SK-N-MC (cell line): ENCODE measurements at regions not wholly inside any gene's neighbourhood (a gene's known extent, or its start where the extent isn't known, plus 50 kb on each side); places are given as distances from the start of the nearest gene placed in this dataset.
A peak's percentile ranks its signal among the peaks of the same experiment; 100 is the strongest.

Source experiments
- DNase-seq: peaks from one replicate; pipeline ENCODE4 v3.0.0-alpha.2; 2011; ENCODE audit warnings: low read depth, low spot score
- H3K27ac ChIP-seq: fragments of 200-600 bp; sonication (generic); 2 replicates; pipeline ENCODE4 v1.5.1; 2016; ENCODE audit warnings: mixed run types
- H3K36me3 ChIP-seq: fragments of 200-600 bp; sonication (generic); 2 replicates; pipeline ENCODE4 v1.6.1; 2017; ENCODE audit warnings: antibody characterized with exemption, low read length, mixed read lengths; ENCODE audit not compliant: insufficient read depth
- H3K4me3 ChIP-seq: fragments of 200-600 bp; sonication (generic); 2 replicates; pipeline ENCODE4 v1.5.1; 2016
- H3K9ac ChIP-seq: fragments of 200-600 bp; sonication (generic); 2 replicates; pipeline ENCODE4 v1.8.0; 2017; ENCODE audit warnings: mixed run types, mixed read lengths; ENCODE audit not compliant: insufficient read length
- H3K9me3 ChIP-seq: fragments of 200-600 bp; sonication (generic); 2 replicates; pipeline ENCODE4 v1.6.1; 2017; ENCODE audit warnings: low read depth, mild to moderate bottlenecking, antibody characterized with exemption, low read length, moderate library complexity, mixed read lengths
- EZH2 ChIP-seq: fragments of 200-600 bp; sonication (generic); IDR thresholded peaks from one replicate; pipeline ENCODE4 v1.6.1; 2017; ENCODE audit warnings: antibody characterized with exemption
- FOXP2 ChIP-seq: optimal IDR thresholded peaks from 2 replicates; pipeline ENCODE3; 2011; ENCODE audit warnings: mild to moderate bottlenecking, moderate library complexity; ENCODE audit not compliant: insufficient read depth; ENCODE audit errors: extremely low read length, control extremely low read depth
- POLR2AphosphoS5 ChIP-seq: IDR thresholded peaks from 2 replicates; pipeline ENCODE4 v1.6.1; 2012; ENCODE audit warnings: mild to moderate bottlenecking, low read depth, low read length, borderline replicate concordance

GRCh38 chr4:114495471-114495928 is 103.1 kb upstream of the UGT8 start:
- no peak overlapping the region for H3K27ac ChIP-seq
- no peak for DNase-seq

GRCh38 chr4:114497116-114497515 is 101.5 kb upstream of the UGT8 start:
- no peak for DNase-seq
- no peak overlapping the region for H3K27ac ChIP-seq
- H3K4me3 ChIP-seq, result no peak overlapping the region
- TF ChIP-seq EZH2 (no peak), FOXP2 (no peak), POLR2AphosphoS5 (no peak)
- H3K9me3 ChIP-seq, result peaks cover 5% of the 10 kb centered on the region; the same call in 1 of the 2 replicates
- peaks cover 10% of the 10 kb centered on the region for H3K36me3 ChIP-seq
- H3K9ac ChIP-seq, result no peak overlapping the region

More at GRCh38 chr4:114495471-114495928, 103.1 kb upstream of the UGT8 start:
- Histone ChIP-seq H3K9me3 (peaks cover 5% of the 10 kb centered on the region; the same call in 1 of the 2 replicates), H3K9ac (no peak overlapping the region), H3K4me3 (no peak overlapping the region), H3K36me3 (peaks cover 14% of the 10 kb centered on the region)
- TF ChIP-seq EZH2 (no peak), FOXP2 (no peak), POLR2AphosphoS5 (no peak)

GRCh38 chr4:114509340-114509739 is 89.3 kb upstream of the UGT8 start:
- Histone ChIP-seq H3K9ac (no peak overlapping the region), H3K27ac (no peak overlapping the region), H3K36me3 (no peaks in the 10 kb centered on the region), H3K9me3 (no peaks in the 10 kb centered on the region), H3K4me3 (no peak overlapping the region)
- TF ChIP-seq POLR2AphosphoS5, result no peak
- TF ChIP-seq FOXP2, result no peak
- no peak for TF ChIP-seq EZH2
- DNase-seq, result no peak

DNA sequence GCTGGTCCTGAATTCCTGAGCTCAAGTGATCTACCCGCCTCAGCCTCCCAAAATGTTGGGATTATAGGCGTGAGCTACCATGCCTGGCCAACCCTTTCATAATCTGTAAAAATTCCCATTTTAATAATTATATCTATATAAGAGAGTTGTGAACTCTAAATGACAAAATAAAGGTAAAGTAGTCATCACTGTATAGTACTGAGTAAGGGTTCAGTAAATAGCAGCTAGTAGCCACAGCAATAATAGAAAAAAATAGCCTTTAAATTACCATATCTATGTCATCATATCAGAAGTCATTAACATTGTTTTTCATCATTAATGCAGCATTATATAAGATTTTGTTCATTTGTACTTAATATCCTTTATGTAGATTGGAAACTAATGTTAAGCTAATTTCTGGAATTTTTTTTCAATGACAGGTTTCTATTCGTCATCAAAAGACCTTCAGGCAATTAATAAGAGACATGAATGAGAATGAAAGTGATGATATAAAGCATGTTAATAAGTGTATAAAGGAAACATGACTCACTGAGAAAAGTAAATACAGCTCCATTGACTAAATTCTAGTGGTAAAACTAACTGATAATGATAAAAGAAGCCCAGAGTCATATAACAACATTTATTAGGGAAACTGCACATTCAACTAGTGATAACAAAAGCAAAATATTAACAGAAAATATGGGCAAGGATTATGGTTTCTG is 85.9 kb upstream of the UGT8 start:
- TF ChIP-seq EZH2, result no peak
- no peak for TF ChIP-seq FOXP2
- no peak for TF ChIP-seq POLR2AphosphoS5

DNA sequence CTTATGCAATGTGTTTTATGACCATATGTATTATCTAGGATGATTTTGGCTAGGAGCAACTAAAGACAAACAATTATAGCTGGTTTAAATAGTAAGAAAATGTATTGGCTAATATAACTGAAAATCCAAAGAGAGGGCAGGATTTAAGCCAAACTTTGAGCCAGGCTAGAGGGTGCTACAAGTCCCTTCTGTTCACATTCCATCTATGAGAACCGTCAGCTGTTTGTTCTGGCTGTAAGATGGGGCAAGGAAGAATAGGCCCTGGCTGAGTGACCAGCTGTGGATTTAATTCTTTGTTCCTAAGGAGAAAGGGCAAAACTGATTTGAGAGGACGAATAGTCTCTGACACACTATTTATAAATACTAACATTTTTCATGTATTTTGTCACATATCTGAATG is 79.2 kb upstream of the UGT8 start:
- no peak overlapping the region for H3K27ac ChIP-seq
- H3K36me3 ChIP-seq, result no peaks in the 10 kb centered on the region
- H3K4me3 ChIP-seq, result no peak overlapping the region
- TF ChIP-seq POLR2AphosphoS5, result no peak
- no peak for TF ChIP-seq EZH2
- TF ChIP-seq FOXP2, result no peak
- no peak for DNase-seq
- no peaks in the 10 kb centered on the region for H3K9me3 ChIP-seq
- no peak overlapping the region for H3K9ac ChIP-seq

More for the DNA sequence above, 85.9 kb upstream of the UGT8 start:
- Histone ChIP-seq H3K27ac (no peak overlapping the region), H3K9me3 (no peaks in the 10 kb centered on the region), H3K36me3 (no peaks in the 10 kb centered on the region), H3K9ac (no peak overlapping the region), H3K4me3 (no peak overlapping the region)
- DNase-seq, result no peak

GRCh38 chr4:114527170-114527569 is 71.4 kb upstream of the UGT8 start:
- TF ChIP-seq FOXP2 (no peak), POLR2AphosphoS5 (no peak), EZH2 (no peak)
- Histone ChIP-seq H3K9me3 (no peaks in the 10 kb centered on the region), H3K36me3 (no peaks in the 10 kb centered on the region), H3K4me3 (peak overlapping the region; percentile 22; the same call in 1 of the 2 replicates), H3K27ac (peak overlapping the region; percentile 80), H3K9ac (no peak overlapping the region)
- peak; percentile 53 for DNase-seq

DNA sequence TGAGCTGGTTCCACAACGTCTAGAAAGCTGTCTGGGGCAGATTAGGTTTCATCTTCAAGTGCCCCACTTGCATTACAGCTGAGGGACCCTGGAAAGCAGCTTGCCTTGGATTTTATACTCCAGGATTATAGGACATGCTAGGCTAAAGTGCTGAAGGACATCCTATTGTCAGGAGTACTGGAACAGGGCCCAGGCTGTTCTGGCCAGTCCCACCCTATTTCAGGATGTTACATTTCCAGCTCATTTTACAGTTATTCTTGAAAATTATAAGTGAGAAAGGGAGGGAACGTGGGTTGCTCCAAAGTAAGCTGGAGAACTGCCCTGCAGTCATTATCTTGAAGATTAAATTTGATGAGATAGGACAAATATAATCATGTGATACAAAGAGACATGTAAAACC is 71.0 kb upstream of the UGT8 start:
- Histone ChIP-seq H3K27ac (peak overlapping the region; percentile 80), H3K9ac (no peak overlapping the region), H3K36me3 (no peaks in the 10 kb centered on the region), H3K9me3 (no peaks in the 10 kb centered on the region), H3K4me3 (peak overlapping the region; percentile 33; the same call in 1 of the 2 replicates)
- TF ChIP-seq EZH2 (no peak), FOXP2 (no peak), POLR2AphosphoS5 (no peak)
- no peak for DNase-seq

- no peak overlapping the region for H3K4me3 ChIP-seq
- no peak overlapping the region for H3K27ac ChIP-seq
- DNase-seq, result no peak
- H3K9ac ChIP-seq, result no peak overlapping the region
- H3K36me3 ChIP-seq, result no peaks in the 10 kb centered on the region
- TF ChIP-seq POLR2AphosphoS5 (no peak), EZH2 (no peak), FOXP2 (no peak)
- no peaks in the 10 kb centered on the region for H3K9me3 ChIP-seq
Observed at GRCh38 chr4:114535725-114536124, 62.9 kb upstream of the UGT8 start.

- H3K9me3 ChIP-seq, result no peaks in the 10 kb centered on the region
- H3K27ac ChIP-seq, result no peak overlapping the region
- H3K36me3 ChIP-seq, result no peaks in the 10 kb centered on the region
- no peak overlapping the region for H3K4me3 ChIP-seq
- no peak for DNase-seq
- TF ChIP-seq POLR2AphosphoS5 (no peak), FOXP2 (no peak), EZH2 (no peak)
- H3K9ac ChIP-seq, result no peak overlapping the region
Observed at GRCh38 chr4:114537352-114537751, 61.3 kb upstream of the UGT8 start.
